GM21381 (cell line): ENCODE measurements at regions not wholly inside any gene's neighbourhood (a gene's known extent, or its start where the extent isn't known, plus 50 kb on each side); places are given as distances from the start of the nearest gene placed in this dataset.
"Not testable (repeated sequence)": the region's sequence is repeated elsewhere in the genome, so short reads cannot be mapped to it uniquely, and the experiment has no call there.

ENCODE experiments used
- ATAC-seq: cut with Tn5 transposase; IDR thresholded peaks from one replicate; pipeline ENCODE4 v1.9.1; 2021; ENCODE audit warnings: mild to moderate bottlenecking, moderate library complexity; ENCODE audit not compliant: unreplicated experiment

GRCh38 chr5:108590799-108591198, 156.9 kb upstream of the FER start:
- no peak for ATAC-seq

- no peak for ATAC-seq
These were observed 159.4 kb upstream of the FER start for GRCh38 chr5:108588323-108588722.

DNA sequence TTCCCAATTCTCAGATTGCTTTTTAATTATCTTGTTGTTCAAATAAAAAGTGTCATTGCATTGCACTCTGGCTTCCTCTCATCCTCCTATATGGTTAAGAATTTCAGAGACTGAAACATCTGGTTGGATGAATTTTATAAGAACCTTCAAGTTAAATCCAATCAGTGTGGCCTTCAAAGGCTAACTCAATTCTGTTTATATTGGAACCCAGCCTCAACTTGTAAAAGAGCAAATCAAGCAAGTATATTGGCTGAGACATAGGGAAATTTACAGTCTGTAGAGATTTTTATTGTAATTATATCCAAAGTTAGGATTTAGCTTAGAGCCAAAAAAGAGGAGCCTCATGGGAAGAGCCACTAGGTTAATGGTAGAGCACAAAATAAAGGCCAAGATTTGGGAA, 159.9 kb upstream of the FER start:
- no peak for ATAC-seq

DNA sequence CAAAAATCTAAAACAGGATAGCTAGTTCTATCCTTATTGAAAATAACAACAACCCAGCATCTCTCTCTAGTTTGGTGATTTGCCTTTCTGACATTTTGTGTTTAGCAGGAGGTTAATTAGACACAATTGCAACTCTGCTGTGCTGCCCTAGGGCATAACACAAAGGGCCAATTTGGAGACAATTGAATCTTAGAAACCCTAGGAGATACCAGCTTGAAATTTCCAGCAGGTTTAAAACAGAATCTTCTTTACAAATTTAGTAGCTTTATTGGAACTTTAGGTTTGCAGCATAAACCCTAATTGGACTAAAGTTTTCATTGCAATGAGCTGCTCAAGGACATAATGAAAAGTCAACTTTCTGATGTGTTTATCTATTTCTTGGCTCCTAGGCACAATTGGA, 166.7 kb upstream of the FER start:
- ATAC-seq, result no peak

DNA sequence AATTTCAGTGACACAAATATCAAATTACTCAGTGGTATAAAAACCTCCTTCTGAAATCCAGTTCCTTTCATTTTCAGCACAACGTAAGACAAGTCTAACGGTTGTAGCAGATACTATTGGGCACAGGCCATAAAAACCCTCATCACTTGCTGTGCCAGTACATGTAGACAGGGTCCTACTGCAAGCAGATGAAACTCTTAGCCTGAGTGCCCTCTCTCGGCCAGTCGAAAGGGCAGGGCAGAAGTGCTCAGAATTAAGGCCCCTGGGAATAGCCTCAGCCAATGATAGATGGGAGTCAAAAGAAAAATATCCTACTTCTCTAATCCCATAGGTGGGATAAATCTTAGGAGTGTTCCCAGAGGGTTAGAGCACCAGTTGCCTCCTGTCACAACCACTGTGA, 168.5 kb upstream of the FER start:
- ATAC-seq, result no peak

DNA sequence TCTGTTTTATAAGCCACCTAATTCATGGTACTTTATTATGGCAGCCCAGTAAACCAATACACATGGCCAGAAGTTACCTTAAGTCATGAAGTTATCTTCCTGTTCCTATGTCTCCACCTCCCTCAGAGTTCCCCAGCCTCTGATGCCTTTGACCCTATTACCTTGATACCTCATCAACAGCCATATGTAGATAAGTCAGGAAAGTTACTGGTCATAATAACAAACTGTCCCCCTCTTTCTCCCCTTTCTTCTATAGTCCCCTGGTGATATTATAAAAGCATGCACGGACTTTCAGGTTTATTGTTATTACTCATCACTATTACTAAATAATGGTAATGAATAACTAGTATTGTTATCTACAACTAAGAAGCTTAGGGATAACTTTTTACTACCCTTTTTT, 168.9 kb upstream of the FER start:
- no peak for ATAC-seq

DNA sequence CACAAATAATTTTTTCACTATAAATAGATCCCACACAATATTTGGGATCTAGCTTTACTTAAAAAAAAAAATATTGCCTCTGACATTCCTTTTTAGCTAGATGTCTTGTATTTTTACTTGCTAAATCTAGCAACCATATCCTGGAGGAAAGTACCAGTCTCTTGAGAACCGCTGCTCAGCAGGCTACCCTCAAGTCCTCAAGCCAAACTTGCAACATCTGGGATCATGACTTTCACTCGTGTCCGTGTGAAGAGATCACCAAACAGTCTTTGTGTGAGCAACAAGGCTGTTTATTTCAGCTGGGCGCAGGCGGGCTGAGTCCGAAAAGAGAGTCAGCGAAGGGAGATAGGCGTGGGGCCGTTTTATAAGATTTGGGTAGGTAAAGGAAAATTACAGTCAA, 180.3 kb upstream of the FER start:
- ATAC-seq, result no peak

GRCh38 chr5:108564441-108564840, 182.5 kb upstream of the FBXL17 start:
- no peak for ATAC-seq

DNA sequence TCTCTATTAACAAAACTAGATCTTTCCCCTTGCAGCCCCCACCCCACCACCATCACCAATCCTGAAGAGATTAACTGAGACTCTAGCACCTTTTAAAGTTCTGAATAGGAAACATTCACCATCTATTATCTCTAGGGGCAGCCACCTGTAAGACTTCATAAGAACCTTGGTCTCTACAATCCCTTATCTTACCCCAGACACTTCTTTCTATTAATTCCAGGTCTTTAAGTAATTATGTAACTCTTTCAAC, 180.2 kb upstream of the FBXL17 start:
- ATAC-seq, result no peak

DNA sequence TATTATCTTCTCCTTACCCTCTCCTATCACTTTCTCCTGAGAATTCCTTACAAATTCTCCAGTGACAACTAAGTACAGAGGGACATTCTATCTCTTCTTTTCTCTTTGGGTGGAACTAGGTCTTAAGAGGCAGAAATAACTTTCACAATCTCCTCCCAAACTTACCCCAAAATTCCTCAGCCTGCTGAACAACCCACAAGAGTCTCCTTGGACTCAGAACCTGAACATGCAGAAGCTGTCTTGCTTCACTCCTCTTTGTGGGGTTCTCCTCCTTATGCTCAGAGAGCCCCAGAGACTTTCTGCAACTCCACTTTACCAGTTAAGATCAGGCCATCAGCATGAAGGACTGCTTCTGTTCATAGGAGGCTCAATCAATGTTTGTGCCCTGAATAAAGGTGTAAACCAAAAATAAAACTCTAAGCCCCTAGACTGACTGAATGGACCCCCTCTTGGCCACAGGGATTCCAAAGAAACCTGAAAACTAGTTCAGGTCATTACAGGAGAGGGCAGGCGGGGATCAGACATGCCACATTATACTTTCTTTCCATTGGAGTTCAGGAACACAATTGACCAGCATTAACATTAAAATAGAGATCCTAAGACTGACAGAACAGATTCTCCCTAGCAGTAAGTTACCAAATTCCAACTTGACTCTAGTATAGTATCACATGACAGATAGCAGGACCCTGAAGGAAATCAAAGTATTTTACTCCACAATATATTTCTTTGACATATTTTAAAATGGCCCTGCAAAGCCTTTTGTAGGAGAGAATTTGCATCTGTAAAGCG, 179.7 kb upstream of the FBXL17 start:
- no peak for ATAC-seq

GRCh38 chr5:108560581-108560980, 178.7 kb upstream of the FBXL17 start:
- ATAC-seq, result no peak

DNA sequence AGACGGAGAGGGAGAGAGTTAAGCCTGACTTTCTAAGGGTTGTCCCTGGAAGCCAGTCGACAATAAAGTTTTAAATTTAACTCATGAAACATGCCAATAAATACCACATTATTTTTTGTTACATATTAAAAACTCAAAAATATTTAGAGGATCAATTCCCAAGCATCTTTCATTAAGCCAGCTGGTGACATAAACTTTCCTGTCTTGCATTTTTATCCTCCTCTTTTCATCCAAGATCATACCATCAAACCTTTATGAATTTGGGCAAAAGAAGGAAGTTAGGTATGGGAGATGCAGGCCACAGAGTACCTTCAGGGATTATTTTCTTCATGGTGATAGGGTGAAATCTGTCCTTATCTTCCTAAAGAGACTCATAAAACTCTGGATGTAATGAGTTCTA, 178.3 kb upstream of the FBXL17 start:
- no peak for ATAC-seq

DNA sequence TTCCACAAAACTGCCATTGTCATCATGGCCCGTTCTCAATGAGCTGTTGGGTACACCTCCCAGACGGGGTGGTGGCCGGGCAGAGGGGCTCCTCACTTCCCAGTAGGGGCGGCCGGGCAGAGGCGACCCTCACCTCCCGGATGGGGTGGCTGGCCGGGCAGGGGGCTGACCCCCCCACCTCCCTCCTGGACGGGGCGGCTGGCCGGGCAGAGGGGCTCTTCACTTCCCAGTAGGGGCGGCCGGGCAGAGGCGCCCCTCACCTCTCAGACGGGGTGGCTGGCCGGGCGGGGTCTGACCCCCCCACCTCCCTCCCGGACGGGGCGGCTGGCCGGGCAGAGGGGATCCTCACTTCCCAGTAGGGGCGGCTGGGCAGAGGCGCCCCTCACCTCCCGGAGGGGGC, 176.9 kb upstream of the FBXL17 start:
- ATAC-seq, result not testable (repeated sequence)

GRCh38 chr5:108558142-108558541, 176.2 kb upstream of the FBXL17 start:
- not testable (repeated sequence) for ATAC-seq

GRCh38 chr5:108557686-108558085, 175.8 kb upstream of the FBXL17 start:
- no peak for ATAC-seq

- ATAC-seq, result no peak
These were observed 174.7 kb upstream of the FBXL17 start for GRCh38 chr5:108556441-108557145.

DNA sequence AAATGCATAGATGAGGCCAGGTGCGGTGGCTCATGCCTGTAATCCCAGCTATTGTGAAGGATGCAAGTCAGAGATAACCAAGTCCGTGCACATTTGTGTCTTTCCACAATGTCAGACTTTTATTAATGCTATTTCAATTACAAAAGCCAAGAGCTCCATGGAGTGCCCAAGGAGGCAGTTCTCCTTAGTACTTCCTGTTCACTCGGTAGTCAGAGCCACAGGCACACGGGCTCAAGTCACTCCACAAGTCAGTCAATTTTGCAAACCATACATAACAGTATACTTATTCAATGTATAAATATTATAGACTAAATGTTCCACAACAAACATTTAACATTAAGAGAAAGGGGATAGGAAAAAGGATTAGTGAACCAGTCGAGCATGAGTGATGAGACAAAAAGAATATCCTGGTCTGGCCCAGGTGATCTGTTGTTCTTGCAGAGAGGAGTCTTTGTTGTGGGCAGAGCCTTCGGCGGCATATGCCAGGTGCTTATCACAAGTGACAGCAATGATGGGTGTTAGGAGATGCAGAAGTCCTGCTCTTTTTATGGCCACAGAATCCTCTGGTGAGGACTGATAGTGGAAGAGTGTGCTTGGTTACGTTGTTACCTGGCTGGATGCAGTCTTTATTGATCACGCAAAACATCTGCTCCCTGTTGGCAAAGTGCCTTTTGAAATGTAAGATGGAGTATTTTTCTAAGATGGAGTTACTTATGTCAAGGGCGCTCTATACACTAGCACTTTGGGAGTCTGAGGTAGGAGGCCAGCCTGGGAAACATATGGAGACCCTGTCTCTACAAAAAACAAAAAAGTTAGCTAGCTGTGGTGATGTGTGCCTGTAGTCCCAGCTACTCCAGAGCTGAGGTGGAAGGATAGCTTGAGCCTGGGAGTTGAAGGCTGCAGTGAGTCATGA, 167.0 kb upstream of the FBXL17 start:
- ATAC-seq, result no peak

DNA sequence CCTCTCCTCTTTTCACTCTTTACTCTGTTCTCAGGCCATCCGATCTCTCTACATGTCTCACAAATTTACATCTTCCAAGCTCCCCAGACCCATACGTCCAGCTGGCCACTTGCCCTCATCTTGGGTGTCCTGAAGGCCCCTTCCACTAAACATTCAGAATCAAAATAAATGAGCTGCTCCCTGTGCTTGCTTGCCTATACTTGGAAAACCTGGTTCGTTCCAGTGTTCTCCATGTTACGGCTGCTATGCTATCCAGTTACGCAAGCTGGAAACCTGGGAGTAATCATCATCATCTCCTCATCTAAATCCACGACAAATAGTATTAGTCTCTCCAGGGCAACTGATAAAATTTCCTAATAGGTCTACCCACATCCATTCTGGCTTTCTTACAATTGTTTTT, 165.0 kb upstream of the FBXL17 start:
- ATAC-seq, result no peak

- ATAC-seq, result no peak
These were observed 163.4 kb upstream of the FBXL17 start for GRCh38 chr5:108545301-108545700.

DNA sequence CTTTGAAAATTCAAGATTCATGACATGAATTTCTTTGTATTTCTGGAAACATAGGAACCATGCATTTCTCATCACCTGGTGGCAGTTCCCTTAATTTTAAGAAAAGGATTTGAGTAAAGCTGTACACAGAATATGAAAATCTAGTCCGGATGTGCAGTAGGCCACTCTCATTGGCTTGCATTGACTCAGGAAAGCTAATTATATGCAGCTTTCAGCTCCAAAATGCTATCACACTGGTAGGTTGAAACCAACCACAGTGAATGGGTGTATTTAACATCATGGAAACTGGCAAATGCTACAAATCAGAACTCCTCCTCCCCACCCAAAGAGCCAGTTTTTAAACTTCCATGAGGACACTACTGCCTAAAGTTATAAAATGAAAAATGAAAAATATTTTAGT, 161.6 kb upstream of the FBXL17 start:
- no peak for ATAC-seq

- ATAC-seq, result no peak
These were observed 159.9 kb upstream of the FBXL17 start for GRCh38 chr5:108541836-108542235.

DNA sequence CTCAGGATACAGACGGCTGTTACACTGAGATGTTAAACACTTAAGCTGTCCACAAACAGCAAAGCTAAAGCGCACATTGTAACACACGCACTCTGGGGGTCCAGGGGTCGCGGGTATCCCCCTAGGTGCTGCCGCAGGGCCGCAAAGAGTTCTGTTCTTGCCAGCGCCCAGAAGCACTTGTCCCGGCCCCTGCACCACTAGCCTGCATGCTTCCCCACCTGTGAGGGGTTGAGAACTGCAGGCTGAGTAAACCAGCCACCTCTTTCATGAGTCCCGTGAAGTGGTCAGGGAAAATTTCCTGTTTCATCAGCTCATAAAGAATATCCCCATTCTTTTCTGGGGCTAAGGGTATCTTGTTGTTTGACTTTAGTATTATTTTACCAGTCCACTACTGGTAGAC, 154.4 kb upstream of the FBXL17 start:
- no peak for ATAC-seq
